GM12865 (cell line): ENCODE measurements at regions not wholly inside any gene's neighbourhood (a gene's known extent, or its start where the extent isn't known, plus 50 kb on each side); places are given as distances from the start of the nearest gene placed in this dataset.

Experiments used
- DNase-seq: peaks from one replicate; pipeline ENCODE4 v3.0.0; 2010; ENCODE audit warnings: low read depth
- H3K4me3 ChIP-seq: 2 replicates; pipeline ENCODE4 v1.5.1; 2011; ENCODE audit warnings: mild to moderate bottlenecking, low read depth, low read length, control low read depth
- TF ChIP-seq, protein P1 (sequence below): IDR thresholded peaks from 2 replicates; pipeline ENCODE4 v1.5.1; 2011; ENCODE audit warnings: low read length, control low read depth, low read depth, inconsistent platforms; ENCODE audit not compliant: insufficient read depth; ENCODE audit errors: missing control alignments

- H3K4me3 ChIP-seq = no peak overlapping the region
- TF ChIP-seq, protein P1, sequence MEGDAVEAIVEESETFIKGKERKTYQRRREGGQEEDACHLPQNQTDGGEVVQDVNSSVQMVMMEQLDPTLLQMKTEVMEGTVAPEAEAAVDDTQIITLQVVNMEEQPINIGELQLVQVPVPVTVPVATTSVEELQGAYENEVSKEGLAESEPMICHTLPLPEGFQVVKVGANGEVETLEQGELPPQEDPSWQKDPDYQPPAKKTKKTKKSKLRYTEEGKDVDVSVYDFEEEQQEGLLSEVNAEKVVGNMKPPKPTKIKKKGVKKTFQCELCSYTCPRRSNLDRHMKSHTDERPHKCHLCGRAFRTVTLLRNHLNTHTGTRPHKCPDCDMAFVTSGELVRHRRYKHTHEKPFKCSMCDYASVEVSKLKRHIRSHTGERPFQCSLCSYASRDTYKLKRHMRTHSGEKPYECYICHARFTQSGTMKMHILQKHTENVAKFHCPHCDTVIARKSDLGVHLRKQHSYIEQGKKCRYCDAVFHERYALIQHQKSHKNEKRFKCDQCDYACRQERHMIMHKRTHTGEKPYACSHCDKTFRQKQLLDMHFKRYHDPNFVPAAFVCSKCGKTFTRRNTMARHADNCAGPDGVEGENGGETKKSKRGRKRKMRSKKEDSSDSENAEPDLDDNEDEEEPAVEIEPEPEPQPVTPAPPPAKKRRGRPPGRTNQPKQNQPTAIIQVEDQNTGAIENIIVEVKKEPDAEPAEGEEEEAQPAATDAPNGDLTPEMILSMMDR = no peak
- no peak for DNase-seq
Observed at GRCh38 chr12:126676434-126676833, 1590.5 kb upstream of the TMEM132C start.

DNA sequence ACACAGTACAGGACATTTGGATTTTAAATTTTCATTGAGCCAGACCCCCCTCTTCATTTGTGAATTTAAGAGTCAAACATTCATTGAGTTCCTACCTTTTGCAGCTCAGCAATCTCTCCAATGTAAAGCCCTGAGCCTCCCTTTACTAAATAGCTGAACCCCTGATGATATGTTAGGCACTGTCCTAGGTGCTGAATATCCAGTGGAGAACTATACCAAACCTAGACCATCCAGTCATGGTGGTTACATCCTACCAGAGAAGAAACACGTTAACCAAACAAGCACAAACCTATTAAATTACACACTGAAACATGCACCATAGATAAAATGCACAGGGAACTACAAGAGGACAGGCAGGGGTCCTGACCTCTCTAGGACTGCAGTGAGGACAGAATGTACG, 1585.3 kb upstream of the TMEM132C start:
- no peak for DNase-seq
- TF ChIP-seq, protein P1 = no peak
- H3K4me3 ChIP-seq = no peak overlapping the region

DNA sequence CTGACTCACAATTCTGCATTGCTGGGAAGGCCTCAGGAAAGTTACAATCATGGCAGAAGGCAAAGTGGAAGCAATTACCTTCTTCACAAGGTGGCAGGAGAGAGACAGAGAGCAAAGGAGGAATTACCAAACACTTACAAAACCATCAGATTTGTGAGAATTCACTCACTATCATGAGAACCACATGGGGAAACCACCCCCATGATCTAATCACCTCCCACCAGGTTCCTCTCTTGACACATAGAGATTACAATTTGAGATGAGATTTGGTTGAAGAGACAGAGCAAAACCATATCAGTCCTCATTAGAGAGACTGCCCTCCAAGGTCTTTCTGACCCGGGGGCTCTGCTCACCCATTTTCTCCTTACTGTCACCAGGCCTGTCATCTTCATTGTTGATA, 1582.3 kb upstream of the TMEM132C start:
- TF ChIP-seq, protein P1 = no peak
- DNase-seq = no peak
- no peak overlapping the region for H3K4me3 ChIP-seq

DNA sequence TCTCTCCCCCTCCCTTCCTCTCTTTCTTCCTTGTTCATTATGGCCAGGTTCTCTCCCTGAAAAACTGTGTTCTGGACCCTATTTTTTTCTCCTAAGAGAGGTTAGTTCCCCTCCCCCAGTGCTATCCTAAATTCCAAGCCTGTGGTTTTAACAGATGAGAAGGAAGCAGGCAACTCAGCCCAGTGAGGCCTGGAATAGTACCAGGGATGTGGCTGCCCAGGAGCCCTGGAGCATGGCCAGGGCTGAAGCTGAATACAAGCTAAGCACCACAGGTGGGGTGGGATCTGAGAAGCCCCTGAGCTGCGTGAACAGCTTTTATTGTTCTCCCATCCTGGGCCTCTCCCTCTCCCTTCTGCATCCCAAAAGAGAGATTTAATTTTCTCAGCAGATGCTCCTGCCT, 1581.3 kb upstream of the TMEM132C start:
- TF ChIP-seq, protein P1 = no peak
- H3K4me3 ChIP-seq = no peak overlapping the region
- no peak for DNase-seq

GRCh38 chr12:126688556-126688955, 1578.4 kb upstream of the TMEM132C start:
- TF ChIP-seq, protein P1 = no peak
- no peak overlapping the region for H3K4me3 ChIP-seq
- DNase-seq = no peak

DNA sequence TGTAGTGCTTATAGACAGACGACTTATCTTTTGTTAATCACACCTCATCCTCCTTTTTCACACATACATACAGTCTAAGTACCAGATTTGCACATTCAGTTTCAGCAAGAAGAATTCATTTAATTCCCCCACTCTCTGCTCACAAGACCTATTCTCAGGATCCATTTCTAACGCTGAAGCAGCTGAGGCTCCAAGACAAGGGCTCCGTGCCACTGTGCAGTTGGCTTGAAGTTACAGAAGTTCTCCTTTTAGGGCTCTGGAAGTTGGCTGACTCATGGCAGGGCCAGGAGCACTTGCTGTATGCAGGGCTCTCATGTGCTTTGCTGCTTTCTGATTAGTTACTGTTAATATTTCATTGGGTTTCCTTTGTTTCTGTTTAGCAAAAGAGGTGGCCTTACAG, 1566.9 kb upstream of the TMEM132C start:
- no peak overlapping the region for H3K4me3 ChIP-seq
- DNase-seq = no peak
- TF ChIP-seq, protein P1 = no peak

DNA sequence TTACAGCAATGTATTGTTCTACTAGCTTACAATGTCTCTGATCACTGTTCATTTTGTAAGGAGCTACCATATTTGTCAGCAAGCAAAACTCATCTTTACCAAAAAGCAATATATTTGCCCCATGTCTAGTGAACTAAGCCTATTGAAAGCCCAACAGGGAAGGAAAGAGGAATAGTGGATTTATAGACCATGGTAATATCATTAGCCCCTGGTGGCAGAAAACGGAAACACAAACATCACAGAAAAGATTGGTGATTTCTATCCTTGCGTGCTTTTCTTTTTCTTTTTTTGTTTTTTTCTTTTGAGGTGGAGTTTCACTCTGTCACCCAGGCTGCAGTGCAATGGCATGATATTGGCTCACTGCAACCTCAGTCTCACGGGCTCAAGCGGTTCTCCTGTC, 1562.4 kb upstream of the TMEM132C start:
- no peak overlapping the region for H3K4me3 ChIP-seq
- TF ChIP-seq, protein P1 = peak; percentile 8
- DNase-seq = no peak
